PC-3 (cell line): ENCODE measurements at regions not wholly inside any gene's neighbourhood (a gene's known extent, or its start where the extent isn't known, plus 50 kb on each side); places are given as distances from the start of the nearest gene placed in this dataset.

ENCODE experiments used
- ATAC-seq: fragments of 200-7000 bp; cut with Tn5 transposase; 2 replicates; pipeline ENCODE4 v1.9.1; 2020; ENCODE audit warnings: mild to moderate bottlenecking, moderate library complexity
- BruUV-seq: library from RNA; stranded (reverse); fragments of 400-500 nt; replicated peaks from 2 replicates; lab custom pipeline; 2021; lab: Mats Ljungman, UMichigan
- CTCF ChIA-PET: fragments of 300-600 bp; sonication (Branson Sonifier 250); formaldehyde crosslinking; loops from one replicate; lab custom pipeline; 2022; ENCODE audit warnings: antibody characterized with exemption; lab: Charles Lee
- POLR2A ChIA-PET: fragments of 300-600 bp; sonication (Branson Sonifier 250); formaldehyde crosslinking; loops from one replicate; lab custom pipeline; 2022; ENCODE audit warnings: antibody characterized with exemption; ENCODE audit not compliant: unreplicated experiment; lab: Charles Lee
- DNase-seq: peaks from one replicate; pipeline ENCODE4 v3.0.0-alpha.2; 2015
- H2AFZ ChIP-seq: fragments of 300-600 bp; sonication (generic); 2 replicates; pipeline ENCODE4 v1.6.0; 2016; ENCODE audit warnings: antibody characterized with exemption, low read length
- H3F3A ChIP-seq: fragments of 300-600 bp; sonication (generic); one replicate; pipeline ENCODE4 v1.6.0; 2017; ENCODE audit warnings: antibody characterized with exemption, low read length, control low read depth, mild to moderate bottlenecking; ENCODE audit not compliant: unreplicated experiment
- H3K27ac ChIP-seq: fragments of 300-600 bp; sonication (generic); 2 replicates; pipeline ENCODE4 v1.5.1; 2016; ENCODE audit warnings: mild to moderate bottlenecking, low read length
- H3K27me3 ChIP-seq: fragments of 300-600 bp; sonication (generic); 2 replicates; pipeline ENCODE4 v1.6.1; 2016; ENCODE audit warnings: low read length, mixed read lengths
- H3K36me3 ChIP-seq: fragments of 300-600 bp; sonication (generic); 2 replicates; pipeline ENCODE4 v1.6.1; 2016; ENCODE audit warnings: low read depth, mixed run types, low read length, mixed read lengths
- H3K4me1 ChIP-seq: fragments of 300-600 bp; sonication (generic); 2 replicates; pipeline ENCODE4 v1.5.1; 2016; ENCODE audit warnings: low read length; ENCODE audit not compliant: insufficient read depth
- H3K4me2 ChIP-seq: fragments of 300-600 bp; sonication (generic); 2 replicates; pipeline ENCODE4 v1.6.0; 2016; ENCODE audit warnings: low read length
- H3K4me3 ChIP-seq: fragments of 300-600 bp; sonication (generic); 2 replicates; pipeline ENCODE4 v1.5.1; 2016; ENCODE audit warnings: mild to moderate bottlenecking, low read length, mixed read lengths
- H3K79me2 ChIP-seq: fragments of 300-600 bp; sonication (generic); 2 replicates; pipeline ENCODE4 v1.6.1; 2017; ENCODE audit warnings: low read length, mixed read lengths
- H3K9ac ChIP-seq: fragments of 300-600 bp; sonication (generic); 2 replicates; pipeline ENCODE4 v1.6.0; 2016; ENCODE audit warnings: mild to moderate bottlenecking, low read length
- H3K9me2 ChIP-seq: fragments of 300-600 bp; sonication (generic); replicated peaks from 2 replicates; pipeline ENCODE4 v1.6.1; 2016; ENCODE audit warnings: mixed run types, low read length, mixed read lengths
- H3K9me3 ChIP-seq: fragments of 300-600 bp; sonication (generic); 2 replicates; pipeline ENCODE4 v1.6.1; 2016; ENCODE audit warnings: low read length, mixed read lengths
- H4K20me1 ChIP-seq: fragments of 300-600 bp; sonication (generic); 2 replicates; pipeline ENCODE4 v1.6.1; 2016; ENCODE audit warnings: low read length, mixed read lengths
- CTCF ChIP-seq: fragments of 300-600 bp; sonication (generic); conservative IDR thresholded peaks from 2 replicates; pipeline ENCODE4 v1.5.1; 2017; ENCODE audit warnings: antibody characterized with exemption, low read depth, mild to moderate bottlenecking, low read length
- EZH2 ChIP-seq: fragments of 300-600 bp; sonication (generic); IDR thresholded peaks from one replicate; pipeline ENCODE4 v1.6.1; 2017; ENCODE audit warnings: antibody characterized with exemption, mild to moderate bottlenecking, low read length; ENCODE audit not compliant: unreplicated experiment
- EZH2phosphoT487 ChIP-seq: fragments of 300-600 bp; sonication (generic); IDR thresholded peaks from 2 replicates; pipeline ENCODE4 v1.6.1; 2018; ENCODE audit warnings: mild to moderate bottlenecking, antibody characterized with exemption, low read length, borderline replicate concordance
- intact Hi-C: fragments of 100-400 bp; cut with micrococcal nuclease; formaldehyde crosslinking; loops from 2 replicates; pipeline ENCODE4 v1.9.0; 2023

- peak; percentile 53 for ATAC-seq
- no peak overlapping the region for H3K9ac ChIP-seq
These were observed 98.6 kb downstream of the SUCNR1 start for GRCh38 chr3:151971814-151972579.

GRCh38 chr3:151974067-151974466 lies 100.6 kb downstream of the SUCNR1 start:
- H3K4me2 ChIP-seq = peak overlapping the region; percentile 42; the same call in 1 of the 2 replicates
- no peaks in the 10 kb centered on the region for H3F3A ChIP-seq
- H3K27me3 ChIP-seq = no peaks in the 10 kb centered on the region
- no peaks in the 10 kb centered on the region for H3K9me3 ChIP-seq
- no peak for TF ChIP-seq EZH2
- TF ChIP-seq CTCF = no peak
- no peak for TF ChIP-seq EZH2phosphoT487
- ChIA-PET POLR2A (no interaction called here), CTCF (no interaction called here)
- no peaks in the 10 kb centered on the region for H4K20me1 ChIP-seq
- H3K4me1 ChIP-seq = peaks cover 61% of the 10 kb centered on the region
- no peak overlapping the region for H3K4me3 ChIP-seq
- H3K36me3 ChIP-seq = no peaks in the 10 kb centered on the region
- H3K9me2 ChIP-seq = no peaks in the 10 kb centered on the region
- no TSS peak for BruUV-seq
- peak; percentile 63 for DNase-seq
- ATAC-seq = no peak
- H3K79me2 ChIP-seq = no peaks in the 10 kb centered on the region
- no peak overlapping the region for H3K27ac ChIP-seq
- intact Hi-C loops = no loop called here
- H2AFZ ChIP-seq = no peak overlapping the region
- H3K9ac ChIP-seq = no peak overlapping the region

More at GRCh38 chr3:151971814-151972579, 98.6 kb downstream of the SUCNR1 start:
- Histone ChIP-seq H3K9me3 (no peaks in the 10 kb centered on the region), H3F3A (no peaks in the 10 kb centered on the region), H3K27me3 (no peaks in the 10 kb centered on the region), H3K79me2 (no peaks in the 10 kb centered on the region), H3K9me2 (no peaks in the 10 kb centered on the region), H3K27ac (peak overlapping the region; percentile 53), H3K4me2 (peak overlapping the region; percentile 42), H2AFZ (no peak overlapping the region), H4K20me1 (no peaks in the 10 kb centered on the region), H3K4me3 (no peak overlapping the region), H3K36me3 (no peaks in the 10 kb centered on the region), H3K4me1 (peaks cover 55% of the 10 kb centered on the region)
- ChIA-PET CTCF (no interaction called here), POLR2A (interaction anchor here (0.6 kb wide), 1 partner anchor 1209 kb away, joined by 17 read pairs; the partner anchor contains the start of gene SIAH2)
- intact Hi-C loops = loop anchor here (1.0 kb wide), 1 partner anchor 45 kb away; no protein-coding TSS in a partner anchor
- peak; percentile 56 for DNase-seq
- BruUV-seq = no TSS peak
- TF ChIP-seq CTCF = no peak
- TF ChIP-seq EZH2phosphoT487 = no peak
- TF ChIP-seq EZH2 = no peak
